CD14-positive monocyte (primary cell): ENCODE measurements at regions not wholly inside any gene's neighbourhood (a gene's known extent, or its start where the extent isn't known, plus 50 kb on each side); places are given as distances from the start of the nearest gene placed in this dataset.

Experiments used
- DNase-seq, 3 donors: peaks; one replicate each; pipeline ENCODE4 v3.0.0-alpha.2; 2011 to 2022
- H2AFZ ChIP-seq: 2 replicates; pipeline ENCODE4 v1.6.0; 2012; ENCODE audit warnings: mild to moderate bottlenecking, low read depth, low read length, inconsistent platforms; ENCODE audit not compliant: insufficient read depth, poor library complexity, severe bottlenecking
- H3K27ac ChIP-seq, 2 donors: 1 replicate in 1 of 2; 2 replicates in 1 of 2; pipeline ENCODE4 v1.5.1; 2012 to 2013; ENCODE audit warnings: low read length in 2 of 2, control low read depth in 1 of 2, inconsistent platforms in 1 of 2, low read depth in 1 of 2, mild to moderate bottlenecking in 1 of 2
- H3K27me3 ChIP-seq, 2 donors: one replicate each; pipeline versions ENCODE4 v1.6.0 to v1.6.1; 2011 to 2013; ENCODE audit warnings: low read length in 2 of 2; ENCODE audit not compliant: control insufficient read depth in 2 of 2, insufficient read depth in 2 of 2
- H3K36me3 ChIP-seq, 2 donors: replicated peaks in 1 of 2; 1 replicate in 1 of 2; 2 replicates in 1 of 2; pipeline versions ENCODE4 v1.5.1 to v1.6.1; 2012 to 2013; ENCODE audit warnings: low read length in 2 of 2, control low read depth in 1 of 2, inconsistent platforms in 1 of 2, mild to moderate bottlenecking in 1 of 2; ENCODE audit not compliant: insufficient read depth in 2 of 2, control insufficient read depth in 1 of 2
- H3K4me1 ChIP-seq, 2 donors: 1 replicate in 1 of 2; 2 replicates in 1 of 2; pipeline versions ENCODE4 v1.5.1 to v1.6.1; 2012 to 2013; ENCODE audit warnings: low read length in 2 of 2, control low read depth in 1 of 2, inconsistent platforms in 1 of 2, mild to moderate bottlenecking in 1 of 2, moderate library complexity in 1 of 2; ENCODE audit not compliant: insufficient read depth in 2 of 2, control insufficient read depth in 1 of 2
- H3K4me2 ChIP-seq: replicated peaks from 2 replicates; pipeline ENCODE3; 2012; ENCODE audit warnings: low read length, moderate library complexity, mild to moderate bottlenecking; ENCODE audit not compliant: poor library complexity, severe bottlenecking; ENCODE audit errors: extremely low read depth
- H3K4me3 ChIP-seq, 3 experiments: fragments of 200-600 bp in 1 of 3; sonication (generic) in 1 of 3; replicated peaks in 1 of 3; 1 replicate in 2 of 3; 2 replicates in 1 of 3; pipeline ENCODE4 v1.5.1; 2011 to 2013; ENCODE audit warnings: low read length in 3 of 3, mild to moderate bottlenecking in 3 of 3, control low read depth in 2 of 3, low read depth in 2 of 3, inconsistent platforms in 1 of 3, moderate library complexity in 1 of 3
- H3K79me2 ChIP-seq: 2 replicates; pipeline ENCODE4 v1.6.0; 2012; ENCODE audit warnings: mild to moderate bottlenecking, control low read depth, inconsistent platforms, low read length, moderate library complexity; ENCODE audit not compliant: insufficient read depth
- H3K9ac ChIP-seq: 2 replicates; pipeline ENCODE4 v1.6.0; 2017; ENCODE audit warnings: low read length, mild to moderate bottlenecking; ENCODE audit not compliant: insufficient read depth, poor library complexity, severe bottlenecking
- H3K9me3 ChIP-seq, 2 donors: replicated peaks in 1 of 2; 1 replicate in 1 of 2; 2 replicates in 1 of 2; pipeline versions ENCODE4 v1.5.1 to v1.6.1; 2012 to 2013; ENCODE audit warnings: low read length in 2 of 2, control low read depth in 1 of 2; ENCODE audit not compliant: control insufficient read depth in 1 of 2, insufficient read depth in 1 of 2
- H4K20me1 ChIP-seq: 2 replicates; pipeline ENCODE4 v1.6.0; 2012; ENCODE audit warnings: mild to moderate bottlenecking, low read length, control low read depth, moderate library complexity; ENCODE audit not compliant: insufficient read depth
- H3K27ac Mint-ChIP-seq, 7 donors: one replicate each; pipeline ENCODE4 v1.8.0; 2020; ENCODE audit warnings: mild to moderate bottlenecking in 7 of 7, mixed read lengths in 7 of 7, moderate library complexity in 6 of 7, inconsistent platforms in 2 of 7
- H3K27me3 Mint-ChIP-seq, 3 donors: one replicate each; pipeline ENCODE4 v1.8.0; 2021 to 2022; ENCODE audit warnings: low read depth in 3 of 3, mild to moderate bottlenecking in 3 of 3, mixed read lengths in 3 of 3, moderate library complexity in 3 of 3, inconsistent platforms in 1 of 3
- H3K36me3 Mint-ChIP-seq, 2 donors: one replicate each; pipeline ENCODE4 v1.8.0; 2020; ENCODE audit warnings: mixed read lengths in 2 of 2, inconsistent platforms in 1 of 2, mild to moderate bottlenecking in 1 of 2
- H3K4me1 Mint-ChIP-seq: one replicate; pipeline ENCODE4 v1.8.0; 2020; ENCODE audit warnings: mild to moderate bottlenecking, mixed read lengths
- H3K4me3 Mint-ChIP-seq, 2 donors: one replicate each; pipeline ENCODE4 v1.8.0; 2020; ENCODE audit warnings: mild to moderate bottlenecking in 2 of 2, mixed read lengths in 2 of 2, moderate library complexity in 1 of 2
- H3K9me3 Mint-ChIP-seq, 7 donors: one replicate each; pipeline ENCODE4 v1.8.0; 2020 to 2022; ENCODE audit warnings: mixed read lengths in 7 of 7, mild to moderate bottlenecking in 6 of 7, moderate library complexity in 6 of 7, inconsistent platforms in 2 of 7
- CTCF ChIP-seq: fragments of 200-600 bp; IDR thresholded peaks from one replicate; pipeline ENCODE4 v1.8.0; 2022; ENCODE audit warnings: antibody characterized with exemption, mild to moderate bottlenecking
- WGBS: methylation state at CpG from one replicate; pipeline ENCODE4 v1.1.5; 2013; ENCODE audit warnings: missing lambda C conversion rate; ENCODE audit not compliant: insufficient coverage; 5-methylcytosine and 5-hydroxymethylcytosine counted together
- intact Hi-C, 2 donors: fragments of 100-400 bp; cut with micrococcal nuclease; formaldehyde crosslinking; loops; one replicate each; pipeline versions ENCODE4 v1.15.0 to v1.15.1; 2023

- no peak for TF ChIP-seq CTCF
- no peak overlapping the region for H3K4me3 ChIP-seq
- H4K20me1 ChIP-seq: no peaks in the 10 kb centered on the region
- H3K4me1 Mint-ChIP-seq: peaks cover 4% of the 10 kb centered on the region
- no peak overlapping the region for H3K4me3 Mint-ChIP-seq
- H3K9me3 Mint-ChIP-seq: peaks cover 0 to 9% (median 0%) of the 10 kb centered on the region in 7 donors
- H3K9ac ChIP-seq: no peak overlapping the region
- H3K36me3 Mint-ChIP-seq: peaks cover 0 to 4% of the 10 kb centered on the region in 2 donors
- no peak overlapping the region for H3K27ac Mint-ChIP-seq
- intact Hi-C loops: no loop called here
- H3K4me2 ChIP-seq: no peak overlapping the region
- no peaks in the 10 kb centered on the region for H3K36me3 ChIP-seq
- no peak overlapping the region for H2AFZ ChIP-seq
- H3K27me3 ChIP-seq: no peaks in the 10 kb centered on the region
- peaks cover 0 to 2% (median 2%) of the 10 kb centered on the region in 3 donors for H3K27me3 Mint-ChIP-seq
- H3K79me2 ChIP-seq: no peaks in the 10 kb centered on the region
- 100% methylated on average over 3 of the region's 3 CpGs for WGBS
- no peaks in the 10 kb centered on the region for H3K9me3 ChIP-seq
- H3K27ac ChIP-seq: no peak overlapping the region
- no peaks in the 10 kb centered on the region for H3K4me1 ChIP-seq
- no peak for DNase-seq
Observed at GRCh38 chr12:92242907-92243306, 97.3 kb upstream of the BTG1 start.

GRCh38 chr12:92237762-92238523 lies 92.3 kb upstream of the BTG1 start:
- intact Hi-C loops: loop anchor here in 1 of 2 donors (10.0 kb wide), 1 partner anchor 93 kb away; the partner anchor contains the start of gene BTG1
- Histone ChIP-seq H2AFZ (no peak overlapping the region), H3K79me2 (no peaks in the 10 kb centered on the region), H3K4me3 (no peak overlapping the region), H3K27ac (no peak overlapping the region), H4K20me1 (no peaks in the 10 kb centered on the region), H3K36me3 (no peaks in the 10 kb centered on the region), H3K9ac (no peak overlapping the region), H3K9me3 (no peaks in the 10 kb centered on the region), H3K4me2 (no peak overlapping the region), H3K27me3 (no peaks in the 10 kb centered on the region), H3K4me1 (peaks cover 26 to 33% of the 10 kb centered on the region in 2 donors)
- Mint-ChIP-seq H3K4me3 (no peak overlapping the region), H3K27me3 (peaks cover 0 to 2% (median 2%) of the 10 kb centered on the region in 3 donors), H3K9me3 (peaks cover 0 to 9% (median 0%) of the 10 kb centered on the region in 7 donors), H3K4me1 (peaks cover 28% of the 10 kb centered on the region), H3K27ac (peak overlapping the region in 1 of 7 donors; percentile 16), H3K36me3 (peaks cover 0 to 2% of the 10 kb centered on the region in 2 donors)
- 97% methylated on average over 5 of the region's 6 CpGs for WGBS
- TF ChIP-seq CTCF: no peak
- no peak for DNase-seq
